Panc1 (cell line): ENCODE measurements at regions not wholly inside any gene's neighbourhood (a gene's known extent, or its start where the extent isn't known, plus 50 kb on each side); places are given as distances from the start of the nearest gene placed in this dataset.

Experiments used
- ATAC-seq: fragments of 200-7000 bp; cut with Tn5 transposase; 2 replicates; pipeline ENCODE4 v1.9.1; 2020; ENCODE audit warnings: mild to moderate bottlenecking, moderate library complexity
- BruUV-seq: library from RNA; stranded (reverse); fragments of 400-500 nt; replicated peaks from 2 replicates; lab custom pipeline; 2021; lab: Mats Ljungman, UMichigan
- CTCF ChIA-PET: fragments of 300-600 bp; sonication (Branson Sonifier 250); formaldehyde crosslinking; loops from one replicate; lab custom pipeline; 2022; ENCODE audit warnings: antibody characterized with exemption; lab: Charles Lee
- POLR2A ChIA-PET: fragments of 300-600 bp; sonication (Branson Sonifier 250); formaldehyde crosslinking; loops from one replicate; lab custom pipeline; 2022; ENCODE audit warnings: antibody characterized with exemption; lab: Charles Lee
- DNase-seq: peaks from one replicate; pipeline ENCODE4 v3.0.0-alpha.2; 2010; ENCODE audit warnings: low read depth, low spot score
- H3K27ac ChIP-seq: 2 replicates; pipeline ENCODE4 v1.5.1; 2011; ENCODE audit warnings: mild to moderate bottlenecking, low read length, inconsistent platforms
- H3K27me3 ChIP-seq: fragments of 200-500 bp; sonication (Bioruptor generic); 2 replicates; pipeline ENCODE4 v1.6.0; 2014; ENCODE audit warnings: low read length, inconsistent platforms; ENCODE audit not compliant: control insufficient read depth, insufficient read depth
- H3K36me3 ChIP-seq: fragments of 200-500 bp; sonication (Bioruptor generic); 2 replicates; pipeline ENCODE4 v1.5.1; 2014; ENCODE audit warnings: inconsistent platforms, mild to moderate bottlenecking, low read length, moderate library complexity; ENCODE audit not compliant: control insufficient read depth, insufficient read depth
- H3K4me1 ChIP-seq: 2 replicates; pipeline ENCODE4 v1.5.1; 2011; ENCODE audit warnings: inconsistent platforms, mild to moderate bottlenecking, low read length, moderate library complexity; ENCODE audit not compliant: control insufficient read depth, insufficient read depth
- H3K4me3 ChIP-seq, 2 experiments: 2 replicates each; pipeline ENCODE4 v1.5.1; 2011 to 2012; ENCODE audit warnings: low read depth in 2 of 2, low read length in 2 of 2, mild to moderate bottlenecking in 2 of 2, inconsistent platforms in 1 of 2, moderate library complexity in 1 of 2
- H3K9me3 ChIP-seq: fragments of 200-500 bp; sonication (Bioruptor generic); 2 replicates; pipeline ENCODE4 v1.5.1; 2014; ENCODE audit warnings: low read depth, mild to moderate bottlenecking, inconsistent platforms, low read length, moderate library complexity; ENCODE audit not compliant: control insufficient read depth, insufficient read depth
- POLR2AphosphoS5 ChIP-seq: IDR thresholded peaks from 2 replicates; pipeline ENCODE4 v1.6.1; 2012; ENCODE audit warnings: mild to moderate bottlenecking, low read depth, low read length, moderate library complexity
- SIN3A ChIP-seq: IDR thresholded peaks from 2 replicates; pipeline ENCODE4 v1.6.1; 2012; ENCODE audit warnings: low read depth, mild to moderate bottlenecking, low read length, moderate library complexity, borderline replicate concordance; ENCODE audit not compliant: insufficient read depth
- TCF7L2 ChIP-seq: IDR thresholded peaks from 2 replicates; pipeline ENCODE4 v1.6.1; 2011; ENCODE audit warnings: mild to moderate bottlenecking, low read depth, low read length, inconsistent platforms
- in situ Hi-C: cut with HindIII; loops from 2 replicates; pipeline ENCODE4 v1.10.0; 2016; ENCODE audit warnings: low sequenced_read_pairs, low pct_unique_long_range_greater_than_20kb
- intact Hi-C: fragments of 100-400 bp; cut with micrococcal nuclease; formaldehyde crosslinking; loops from one replicate; pipeline ENCODE4 v1.10.0; 2022; ENCODE audit not compliant: unreplicated experiment
- TF ChIP-seq, protein P1 (sequence below): fragments of 450-650 bp; IDR thresholded peaks from 2 replicates; pipeline ENCODE4 v1.5.1; 2017; ENCODE audit warnings: mild to moderate bottlenecking
- TF ChIP-seq, protein P2 (sequence below), 2 experiments: IDR thresholded peaks; 2 replicates each; pipeline ENCODE4 v1.6.1; 2011 to 2012; ENCODE audit warnings: low read depth in 2 of 2, control low read depth in 1 of 2, low read length in 1 of 2, mild to moderate bottlenecking in 1 of 2, moderate library complexity in 1 of 2; ENCODE audit not compliant: insufficient read depth in 1 of 2

DNA sequence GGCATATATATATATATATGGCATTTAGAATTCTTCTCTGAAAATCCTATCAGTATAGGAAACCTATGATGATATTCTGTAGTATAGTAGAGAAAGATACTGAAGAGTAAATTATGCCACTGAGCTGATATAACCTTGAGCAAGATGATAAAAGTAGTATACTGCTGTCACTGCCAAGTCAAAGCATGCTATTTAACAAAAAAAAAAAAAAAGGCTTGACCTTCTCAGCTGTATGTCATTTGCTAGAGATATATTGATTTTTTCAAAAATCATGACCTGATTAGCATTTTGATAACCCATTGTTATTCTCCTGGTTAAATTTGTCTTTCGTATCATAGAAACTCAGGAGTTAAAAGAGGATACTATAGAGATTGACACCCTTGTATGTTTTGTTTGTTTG lies 299.4 kb downstream of the ADAMTS20 start:
- intact Hi-C loops (no loop called here), in situ Hi-C loops (no loop called here)
- ChIA-PET POLR2A (interaction anchor here (0.6 kb wide), 1 partner anchor 532 kb away, joined by 8 read pairs; no protein-coding TSS in a partner anchor), CTCF (no interaction called here)
- Histone ChIP-seq H3K4me1 (no peaks in the 10 kb centered on the region), H3K9me3 (no peaks in the 10 kb centered on the region), H3K27me3 (no peaks in the 10 kb centered on the region), H3K4me3 (no peak overlapping the region), H3K36me3 (no peaks in the 10 kb centered on the region), H3K27ac (no peak overlapping the region)
- ATAC-seq: no peak
- no TSS peak for BruUV-seq
- DNase-seq: no peak
- TF ChIP-seq SIN3A: no peak
- TF ChIP-seq, protein P1, sequence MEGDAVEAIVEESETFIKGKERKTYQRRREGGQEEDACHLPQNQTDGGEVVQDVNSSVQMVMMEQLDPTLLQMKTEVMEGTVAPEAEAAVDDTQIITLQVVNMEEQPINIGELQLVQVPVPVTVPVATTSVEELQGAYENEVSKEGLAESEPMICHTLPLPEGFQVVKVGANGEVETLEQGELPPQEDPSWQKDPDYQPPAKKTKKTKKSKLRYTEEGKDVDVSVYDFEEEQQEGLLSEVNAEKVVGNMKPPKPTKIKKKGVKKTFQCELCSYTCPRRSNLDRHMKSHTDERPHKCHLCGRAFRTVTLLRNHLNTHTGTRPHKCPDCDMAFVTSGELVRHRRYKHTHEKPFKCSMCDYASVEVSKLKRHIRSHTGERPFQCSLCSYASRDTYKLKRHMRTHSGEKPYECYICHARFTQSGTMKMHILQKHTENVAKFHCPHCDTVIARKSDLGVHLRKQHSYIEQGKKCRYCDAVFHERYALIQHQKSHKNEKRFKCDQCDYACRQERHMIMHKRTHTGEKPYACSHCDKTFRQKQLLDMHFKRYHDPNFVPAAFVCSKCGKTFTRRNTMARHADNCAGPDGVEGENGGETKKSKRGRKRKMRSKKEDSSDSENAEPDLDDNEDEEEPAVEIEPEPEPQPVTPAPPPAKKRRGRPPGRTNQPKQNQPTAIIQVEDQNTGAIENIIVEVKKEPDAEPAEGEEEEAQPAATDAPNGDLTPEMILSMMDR: no peak
- TF ChIP-seq TCF7L2: no peak
- no peak for TF ChIP-seq POLR2AphosphoS5
- TF ChIP-seq, protein P2, sequence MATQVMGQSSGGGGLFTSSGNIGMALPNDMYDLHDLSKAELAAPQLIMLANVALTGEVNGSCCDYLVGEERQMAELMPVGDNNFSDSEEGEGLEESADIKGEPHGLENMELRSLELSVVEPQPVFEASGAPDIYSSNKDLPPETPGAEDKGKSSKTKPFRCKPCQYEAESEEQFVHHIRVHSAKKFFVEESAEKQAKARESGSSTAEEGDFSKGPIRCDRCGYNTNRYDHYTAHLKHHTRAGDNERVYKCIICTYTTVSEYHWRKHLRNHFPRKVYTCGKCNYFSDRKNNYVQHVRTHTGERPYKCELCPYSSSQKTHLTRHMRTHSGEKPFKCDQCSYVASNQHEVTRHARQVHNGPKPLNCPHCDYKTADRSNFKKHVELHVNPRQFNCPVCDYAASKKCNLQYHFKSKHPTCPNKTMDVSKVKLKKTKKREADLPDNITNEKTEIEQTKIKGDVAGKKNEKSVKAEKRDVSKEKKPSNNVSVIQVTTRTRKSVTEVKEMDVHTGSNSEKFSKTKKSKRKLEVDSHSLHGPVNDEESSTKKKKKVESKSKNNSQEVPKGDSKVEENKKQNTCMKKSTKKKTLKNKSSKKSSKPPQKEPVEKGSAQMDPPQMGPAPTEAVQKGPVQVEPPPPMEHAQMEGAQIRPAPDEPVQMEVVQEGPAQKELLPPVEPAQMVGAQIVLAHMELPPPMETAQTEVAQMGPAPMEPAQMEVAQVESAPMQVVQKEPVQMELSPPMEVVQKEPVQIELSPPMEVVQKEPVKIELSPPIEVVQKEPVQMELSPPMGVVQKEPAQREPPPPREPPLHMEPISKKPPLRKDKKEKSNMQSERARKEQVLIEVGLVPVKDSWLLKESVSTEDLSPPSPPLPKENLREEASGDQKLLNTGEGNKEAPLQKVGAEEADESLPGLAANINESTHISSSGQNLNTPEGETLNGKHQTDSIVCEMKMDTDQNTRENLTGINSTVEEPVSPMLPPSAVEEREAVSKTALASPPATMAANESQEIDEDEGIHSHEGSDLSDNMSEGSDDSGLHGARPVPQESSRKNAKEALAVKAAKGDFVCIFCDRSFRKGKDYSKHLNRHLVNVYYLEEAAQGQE (IDR thresholded peaks at IDR 0.05; ENCODE audit: insufficient read depth in 1 of 2, low read depth in 2 of 2, low read length in 1 of 2): no peak

DNA sequence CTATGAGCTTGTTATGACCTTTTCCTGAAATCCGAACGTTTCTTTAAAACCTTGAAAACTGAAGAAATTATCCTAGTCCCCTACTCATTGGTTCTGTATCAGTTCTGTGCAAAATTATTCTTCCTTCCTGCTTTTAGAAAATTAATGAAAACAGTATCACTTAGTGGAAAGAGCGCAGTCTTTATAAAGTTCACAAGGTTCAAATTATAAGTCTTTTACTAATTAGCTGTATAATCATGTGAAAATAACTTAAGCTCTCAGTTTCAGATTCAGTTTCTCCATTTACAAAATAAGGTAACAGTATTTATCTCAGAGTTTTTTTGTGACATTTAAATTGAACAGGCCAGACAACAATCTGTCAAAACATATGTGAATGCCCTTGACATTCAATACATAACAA lies 306.1 kb downstream of the ADAMTS20 start:
- in situ Hi-C loops: no loop called here
- no peak for ATAC-seq
- CTCF ChIA-PET: no interaction called here

More for the DNA sequence above, 306.1 kb downstream of the ADAMTS20 start:
- no peaks in the 10 kb centered on the region for H3K36me3 ChIP-seq
- H3K9me3 ChIP-seq: no peaks in the 10 kb centered on the region
- no peaks in the 10 kb centered on the region for H3K27me3 ChIP-seq
- intact Hi-C loops: no loop called here
- no TSS peak for BruUV-seq
- TF ChIP-seq SIN3A (no peak), TCF7L2 (no peak), POLR2AphosphoS5 (no peak)
- TF ChIP-seq, protein P1: no peak
- TF ChIP-seq, protein P2 (IDR thresholded peaks at IDR 0.05; ENCODE audit: insufficient read depth in 1 of 2, low read depth in 2 of 2, low read length in 1 of 2): no peak
- H3K27ac ChIP-seq: no peak overlapping the region
- DNase-seq: no peak
- POLR2A ChIA-PET: no interaction called here
- H3K4me1 ChIP-seq: no peaks in the 10 kb centered on the region
- no peak overlapping the region for H3K4me3 ChIP-seq
